A673 (cell line): ENCODE measurements at regions not wholly inside any gene's neighbourhood (a gene's known extent, or its start where the extent isn't known, plus 50 kb on each side); places are given as distances from the start of the nearest gene placed in this dataset.

Experiments
- BruUV-seq: library from RNA; stranded (reverse); fragments of 400-500 nt; replicated peaks from 2 replicates; lab custom pipeline; 2021; lab: Mats Ljungman, UMichigan
- CTCF ChIA-PET: fragments of 300-600 bp; sonication (Branson Sonifier 250); formaldehyde crosslinking; loops from one replicate; lab custom pipeline; 2022; ENCODE audit warnings: antibody characterized with exemption; lab: Charles Lee
- POLR2A ChIA-PET: fragments of 300-600 bp; sonication (Branson Sonifier 250); formaldehyde crosslinking; loops from one replicate; lab custom pipeline; 2022; ENCODE audit warnings: antibody characterized with exemption; ENCODE audit not compliant: low non-redundant PET; lab: Charles Lee
- DNase-seq: peaks from one replicate; pipeline ENCODE4 v3.0.0-alpha.2; 2015; ENCODE audit warnings: low spot score
- H3K27ac ChIP-seq: fragments of 200-600 bp; sonication (generic); 2 replicates; pipeline ENCODE4 v1.5.1; 2016; ENCODE audit warnings: mixed run types, low read depth, mild to moderate bottlenecking, mixed read lengths, antibody characterized with exemption, low read length; ENCODE audit not compliant: poor library complexity, severe bottlenecking
- H3K27me3 ChIP-seq: fragments of 200-600 bp; sonication (generic); replicated peaks from 2 replicates; pipeline ENCODE4 v1.6.1; 2017; ENCODE audit warnings: mixed run types, low read depth, mild to moderate bottlenecking, mixed read lengths, antibody characterized with exemption, low read length; ENCODE audit not compliant: insufficient read depth, poor library complexity
- H3K36me3 ChIP-seq: fragments of 200-600 bp; sonication (generic); 2 replicates; pipeline ENCODE4 v1.6.1; 2016; ENCODE audit warnings: mixed run types, mild to moderate bottlenecking, mixed read lengths, antibody characterized with exemption, low read length; ENCODE audit not compliant: insufficient read depth, poor library complexity, severe bottlenecking
- H3K4me1 ChIP-seq: fragments of 200-600 bp; sonication (generic); 2 replicates; pipeline ENCODE4 v1.6.1; 2017; ENCODE audit warnings: mixed run types, mild to moderate bottlenecking, mixed read lengths, antibody characterized with exemption, low read length; ENCODE audit not compliant: insufficient read depth, poor library complexity, severe bottlenecking
- H3K4me3 ChIP-seq: fragments of 200-600 bp; sonication (generic); 2 replicates; pipeline ENCODE4 v1.5.1; 2016; ENCODE audit warnings: low read depth, mixed run types, mild to moderate bottlenecking, mixed read lengths, low read length; ENCODE audit not compliant: poor library complexity, severe bottlenecking
- H3K9me3 ChIP-seq: fragments of 200-600 bp; sonication (generic); 2 replicates; pipeline ENCODE4 v1.6.1; 2016; ENCODE audit warnings: mixed run types, low read depth, mild to moderate bottlenecking, mixed read lengths, antibody characterized with exemption, low read length; ENCODE audit not compliant: poor library complexity, severe bottlenecking
- CTCF ChIP-seq: fragments of 300-800, 200-600 bp; sonication (generic); conservative IDR thresholded peaks from 2 replicates; pipeline ENCODE4 v1.5.1; 2017; ENCODE audit warnings: low read depth, mild to moderate bottlenecking, antibody characterized with exemption, low read length, moderate library complexity, mixed read lengths
- EZH2 ChIP-seq: fragments of 200-600 bp; sonication (generic); IDR thresholded peaks from 2 replicates; pipeline ENCODE4 v1.6.1; 2017; ENCODE audit warnings: borderline replicate concordance, low read depth, mild to moderate bottlenecking, mixed read lengths, antibody characterized with exemption, low read length; ENCODE audit not compliant: poor library complexity, severe bottlenecking
- intact Hi-C: fragments of 100-400 bp; cut with micrococcal nuclease; formaldehyde crosslinking; loops from one replicate; pipeline ENCODE4 v1.10.0; 2022; ENCODE audit not compliant: unreplicated experiment

DNA sequence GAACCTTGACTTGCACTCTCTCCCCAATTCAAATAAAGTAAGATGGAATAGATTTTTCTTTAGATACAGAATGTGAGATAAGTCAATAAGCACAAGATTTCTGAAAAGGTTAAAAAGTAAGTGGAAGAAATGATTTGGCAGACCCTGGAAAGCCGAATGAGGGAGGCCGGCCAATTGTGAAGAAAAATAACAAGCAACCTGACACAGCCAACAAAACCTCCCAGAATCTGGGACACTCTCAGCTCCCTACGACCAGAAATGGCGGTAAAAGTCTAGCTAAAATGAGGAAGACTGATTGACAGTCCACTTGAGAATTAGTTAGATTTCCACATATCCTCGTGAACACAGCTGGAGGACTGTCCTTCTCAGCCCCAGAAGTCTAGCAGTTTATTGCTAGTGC lies 85.4 kb downstream of the KLF12 start:
- intact Hi-C loops, result no loop called here
- DNase-seq, result no peak
- CTCF ChIA-PET, result no interaction called here
- Histone ChIP-seq H3K4me3 (no peak overlapping the region), H3K9me3 (no peaks in the 10 kb centered on the region), H3K27ac (no peak overlapping the region), H3K27me3 (no peaks in the 10 kb centered on the region), H3K36me3 (no peaks in the 10 kb centered on the region), H3K4me1 (peaks cover 2% of the 10 kb centered on the region)
- POLR2A ChIA-PET, result no interaction called here
- TF ChIP-seq EZH2, result no peak
- TF ChIP-seq CTCF, result no peak
- no TSS peak for BruUV-seq

DNA sequence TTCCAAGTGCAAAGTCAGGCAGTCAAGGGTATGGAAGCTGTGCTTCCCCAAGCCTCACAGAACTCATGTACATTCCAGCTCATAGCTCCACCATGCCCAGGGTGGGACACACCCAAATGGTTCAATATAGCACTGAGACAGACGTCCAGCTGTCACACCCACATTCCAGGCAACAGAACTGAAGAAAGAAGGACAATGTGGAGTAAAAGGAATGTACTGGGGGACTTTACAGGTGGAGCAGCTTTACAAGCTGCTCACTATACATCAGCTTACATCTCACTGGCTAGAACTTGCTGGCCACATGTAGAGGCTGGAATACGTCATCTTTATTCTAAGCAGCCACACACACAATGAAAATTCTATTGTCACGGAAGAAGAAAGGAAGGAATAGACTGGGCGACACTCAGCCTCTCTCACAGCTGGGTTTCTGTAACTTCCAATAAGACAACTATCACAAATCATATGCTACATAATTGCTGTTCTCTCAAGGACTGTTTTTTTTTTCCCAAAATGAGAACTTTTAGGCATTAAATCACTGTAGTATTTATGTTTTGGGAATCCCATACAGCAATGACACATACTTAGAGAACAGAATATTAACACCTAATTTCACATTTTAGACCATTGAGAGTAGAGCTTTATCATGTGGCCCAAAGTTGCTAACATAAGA lies 86.1 kb downstream of the KLF12 start:
- CTCF ChIA-PET, result no interaction called here
- DNase-seq, result no peak
- TF ChIP-seq EZH2, result no peak
- no peak for TF ChIP-seq CTCF
- intact Hi-C loops, result no loop called here
- Histone ChIP-seq H3K27ac (no peak overlapping the region), H3K27me3 (no peaks in the 10 kb centered on the region), H3K9me3 (no peaks in the 10 kb centered on the region), H3K4me1 (peaks cover 2% of the 10 kb centered on the region), H3K4me3 (no peak overlapping the region), H3K36me3 (no peaks in the 10 kb centered on the region)
- POLR2A ChIA-PET, result no interaction called here
- BruUV-seq, result no TSS peak

- no TSS peak for BruUV-seq
- intact Hi-C loops, result no loop called here
- DNase-seq, result no peak
- Histone ChIP-seq H3K27me3 (no peaks in the 10 kb centered on the region), H3K9me3 (no peaks in the 10 kb centered on the region), H3K4me1 (peaks cover 2% of the 10 kb centered on the region), H3K36me3 (no peaks in the 10 kb centered on the region), H3K27ac (no peak overlapping the region), H3K4me3 (no peak overlapping the region)
- TF ChIP-seq EZH2 (no peak), CTCF (no peak)
- POLR2A ChIA-PET, result no interaction called here
- CTCF ChIA-PET, result no interaction called here
These were observed 87.8 kb downstream of the KLF12 start for GRCh38 chr13:74046431-74046830.
